D721Med (cell line): ENCODE measurements at regions not wholly inside any gene's neighbourhood (a gene's known extent, or its start where the extent isn't known, plus 50 kb on each side); places are given as distances from the start of the nearest gene placed in this dataset.

Experiments
- DNase-seq: peaks from one replicate; pipeline ENCODE4 v3.0.0; 2011; ENCODE audit warnings: low spot score; ENCODE audit not compliant: insufficient read length
- FAIRE-seq: peaks from 2 replicates; lab custom pipeline; 2011; peaks lifted over from hg19 to GRCh38; lab: Jason Lieb, UNC
- CTCF ChIP-seq: IDR thresholded peaks from 2 replicates; pipeline ENCODE4 v1.5.1; 2012; ENCODE audit warnings: mild to moderate bottlenecking, control low read depth; ENCODE audit not compliant: insufficient read depth; ENCODE audit errors: missing control alignments

GRCh38 chr13:22934744-22935523 lies 245.8 kb upstream of the SGCG start:
- FAIRE-seq (no peak), DNase-seq (no peak)
- no peak for TF ChIP-seq CTCF

GRCh38 chr13:22936228-22936627 lies 244.6 kb upstream of the SGCG start:
- FAIRE-seq (no peak), DNase-seq (no peak)
- TF ChIP-seq CTCF: no peak

DNA sequence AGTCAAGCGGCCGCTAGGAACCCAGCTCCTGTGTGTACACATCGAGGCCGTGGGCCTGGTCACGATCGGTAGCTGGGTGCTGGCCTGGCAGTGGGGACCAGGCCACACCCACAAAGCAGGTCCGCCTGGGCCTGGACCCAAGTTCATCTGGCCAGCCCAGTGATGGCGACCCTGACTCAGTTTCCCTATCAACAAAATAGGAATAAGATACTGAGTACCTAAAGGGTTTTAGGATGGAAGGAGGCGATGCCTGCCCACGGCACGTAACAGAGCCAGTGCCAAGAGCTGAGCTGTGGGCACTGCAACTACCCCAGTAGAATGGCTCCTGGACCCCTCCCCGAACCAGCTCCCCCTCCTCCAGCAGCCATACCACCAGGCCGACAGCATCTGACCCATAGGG lies 243.5 kb upstream of the SGCG start:
- no peak for FAIRE-seq
- TF ChIP-seq CTCF: no peak
- no peak for DNase-seq

DNA sequence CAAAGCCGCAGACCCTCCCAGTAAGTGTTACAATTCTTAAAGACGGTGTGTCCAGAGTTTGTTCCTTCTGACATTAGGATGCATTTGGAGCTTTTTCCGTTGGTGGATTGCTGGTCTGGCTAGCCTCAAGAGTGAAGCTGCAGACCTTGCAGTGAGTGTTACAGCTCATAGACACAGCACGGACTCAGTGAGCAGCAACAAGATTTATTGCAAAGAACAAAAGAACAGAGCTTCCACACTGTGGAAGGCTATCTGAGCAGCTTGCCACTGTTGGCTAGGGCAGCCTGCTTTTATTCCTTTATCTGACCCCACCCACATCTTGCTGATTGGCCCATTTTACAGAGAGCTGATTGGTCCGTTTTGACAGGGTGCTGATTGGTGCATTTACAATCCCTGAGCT lies 242.8 kb upstream of the SGCG start:
- FAIRE-seq: no peak
- DNase-seq: no peak
- TF ChIP-seq CTCF: no peak

- FAIRE-seq (no peak), DNase-seq (no peak)
- TF ChIP-seq CTCF: no peak
Measured at GRCh38 chr13:22938576-22938975, 242.2 kb upstream of the SGCG start.

GRCh38 chr13:22939157-22939556 lies 241.6 kb upstream of the SGCG start:
- DNase-seq: no peak
- TF ChIP-seq CTCF: no peak
- no peak for FAIRE-seq

DNA sequence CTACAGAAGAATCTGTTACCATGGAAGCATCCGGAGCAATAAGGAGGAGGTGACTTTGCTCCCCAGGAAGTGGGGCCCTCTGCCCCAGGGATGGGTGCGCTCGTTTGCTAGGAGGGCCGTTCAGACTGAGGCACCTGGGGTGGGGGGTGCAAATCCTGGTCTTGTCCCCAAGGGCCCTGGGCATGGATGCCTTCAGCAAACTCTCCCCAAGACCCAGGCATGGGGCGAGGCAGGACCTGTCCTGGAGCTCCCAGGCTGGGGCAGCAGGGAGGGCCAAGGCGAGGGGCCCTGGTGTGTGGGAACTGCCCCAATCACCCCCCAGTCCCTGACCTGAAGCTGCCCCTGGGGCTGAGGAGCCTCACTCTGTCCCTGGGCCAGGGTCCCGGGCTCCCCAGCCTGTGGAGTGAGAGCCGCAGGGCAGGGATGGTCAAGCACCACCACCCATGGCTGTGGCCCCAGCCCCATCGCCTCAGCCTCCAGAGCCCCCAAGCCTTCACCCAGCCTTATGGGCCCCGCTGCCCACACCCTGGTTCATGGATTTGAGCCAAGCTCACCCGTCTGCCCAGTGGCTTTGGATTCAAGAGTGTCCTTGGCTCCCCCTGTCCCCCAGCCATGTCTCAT lies 240.6 kb upstream of the SGCG start:
- FAIRE-seq (no peak), DNase-seq (no peak)
- TF ChIP-seq CTCF: no peak
